Mesothelial cell of epicardium (in vitro differentiated cells): ENCODE measurements at regions not wholly inside any gene's neighbourhood (a gene's known extent, or its start where the extent isn't known, plus 50 kb on each side); places are given as distances from the start of the nearest gene placed in this dataset.
A peak's percentile ranks its signal among the peaks of the same experiment; 100 is the strongest.

Source experiments
- DNase-seq, 2 experiments: peaks; one replicate each; pipeline ENCODE4 v3.0.0; 2021; ENCODE audit warnings: low spot score in 2 of 2; ENCODE audit not compliant: unreplicated experiment in 2 of 2
- H3K27ac Mint-ChIP-seq: 2 replicates; pipeline ENCODE4 v1.8.0; 2021; ENCODE audit warnings: mixed read lengths
- H3K27me3 Mint-ChIP-seq: 2 replicates; pipeline ENCODE4 v1.8.0; 2021; ENCODE audit warnings: low read depth, mixed read lengths
- H3K36me3 Mint-ChIP-seq: 2 replicates; pipeline ENCODE4 v1.8.0; 2021; ENCODE audit warnings: mixed read lengths
- H3K4me1 Mint-ChIP-seq: 2 replicates; pipeline ENCODE4 v1.8.0; 2021; ENCODE audit warnings: mixed read lengths
- H3K4me3 Mint-ChIP-seq: 2 replicates; pipeline ENCODE4 v1.8.0; 2021; ENCODE audit warnings: mild to moderate bottlenecking, moderate library complexity, mixed read lengths
- H3K9me3 Mint-ChIP-seq: 2 replicates; pipeline ENCODE4 v1.8.0; 2021; ENCODE audit warnings: mixed read lengths
- TF ChIP-seq, protein P1 (sequence below): fragments of 200-600 bp; sonication (generic); IDR thresholded peaks from one replicate; pipeline ENCODE4 v1.5.0; 2021; ENCODE audit warnings: antibody characterized with exemption; ENCODE audit not compliant: unreplicated experiment

DNA sequence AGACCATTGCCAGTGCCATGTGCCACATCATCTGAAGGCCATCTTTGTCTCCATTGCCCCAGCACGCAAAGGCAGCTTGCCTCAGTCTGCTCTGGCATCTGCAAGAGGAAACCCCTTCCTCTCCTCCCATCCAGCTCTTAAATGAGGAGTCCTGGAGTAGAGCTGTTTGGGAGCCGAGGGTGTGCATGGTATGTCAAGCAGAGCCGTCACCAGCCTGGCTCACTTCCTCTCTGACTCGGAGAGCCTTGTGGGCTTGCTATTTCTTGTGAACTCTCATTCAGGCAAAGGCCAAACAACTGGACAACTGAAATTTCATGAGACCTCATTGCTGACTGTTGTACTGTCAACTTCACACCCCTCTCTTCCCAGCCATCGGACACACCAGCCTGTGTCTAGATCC lies 143.9 kb downstream of the SIPA1L2 start:
- Mint-ChIP-seq H3K4me3 (no peak overlapping the region), H3K4me1 (peaks cover 18% of the 10 kb centered on the region), H3K27ac (no peak overlapping the region)

DNA sequence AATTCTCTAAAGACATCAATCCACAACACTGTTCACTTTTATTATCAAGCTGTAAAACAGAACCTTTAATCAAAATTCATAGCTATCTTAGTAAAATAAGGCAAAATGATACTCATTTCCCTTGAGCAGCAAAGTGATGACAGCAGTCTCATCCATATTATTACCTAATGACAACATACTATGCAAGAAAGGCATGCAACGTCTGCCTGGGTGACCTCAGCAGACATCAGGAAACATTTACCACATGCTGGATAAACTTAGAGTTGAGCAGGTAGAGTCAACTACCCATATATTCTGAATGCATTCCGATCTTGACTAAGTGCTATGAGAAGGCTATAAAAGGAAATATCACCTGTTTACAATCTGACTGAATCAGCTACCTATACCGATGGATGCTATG lies 145.1 kb downstream of the SIPA1L2 start:
- TF ChIP-seq, protein P1, sequence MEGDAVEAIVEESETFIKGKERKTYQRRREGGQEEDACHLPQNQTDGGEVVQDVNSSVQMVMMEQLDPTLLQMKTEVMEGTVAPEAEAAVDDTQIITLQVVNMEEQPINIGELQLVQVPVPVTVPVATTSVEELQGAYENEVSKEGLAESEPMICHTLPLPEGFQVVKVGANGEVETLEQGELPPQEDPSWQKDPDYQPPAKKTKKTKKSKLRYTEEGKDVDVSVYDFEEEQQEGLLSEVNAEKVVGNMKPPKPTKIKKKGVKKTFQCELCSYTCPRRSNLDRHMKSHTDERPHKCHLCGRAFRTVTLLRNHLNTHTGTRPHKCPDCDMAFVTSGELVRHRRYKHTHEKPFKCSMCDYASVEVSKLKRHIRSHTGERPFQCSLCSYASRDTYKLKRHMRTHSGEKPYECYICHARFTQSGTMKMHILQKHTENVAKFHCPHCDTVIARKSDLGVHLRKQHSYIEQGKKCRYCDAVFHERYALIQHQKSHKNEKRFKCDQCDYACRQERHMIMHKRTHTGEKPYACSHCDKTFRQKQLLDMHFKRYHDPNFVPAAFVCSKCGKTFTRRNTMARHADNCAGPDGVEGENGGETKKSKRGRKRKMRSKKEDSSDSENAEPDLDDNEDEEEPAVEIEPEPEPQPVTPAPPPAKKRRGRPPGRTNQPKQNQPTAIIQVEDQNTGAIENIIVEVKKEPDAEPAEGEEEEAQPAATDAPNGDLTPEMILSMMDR: no peak
- no peak overlapping the region for H3K4me3 Mint-ChIP-seq
- H3K4me1 Mint-ChIP-seq: peaks cover 18% of the 10 kb centered on the region
- peaks cover 31% of the 10 kb centered on the region for H3K36me3 Mint-ChIP-seq
- DNase-seq: no peak
- no peak overlapping the region for H3K27ac Mint-ChIP-seq
- H3K27me3 Mint-ChIP-seq: no peaks in the 10 kb centered on the region
- no peaks in the 10 kb centered on the region for H3K9me3 Mint-ChIP-seq

More for the DNA sequence above, 143.9 kb downstream of the SIPA1L2 start:
- H3K9me3 Mint-ChIP-seq: no peaks in the 10 kb centered on the region
- no peak for DNase-seq
- H3K36me3 Mint-ChIP-seq: peaks cover 39% of the 10 kb centered on the region
- TF ChIP-seq, protein P1: no peak
- H3K27me3 Mint-ChIP-seq: no peaks in the 10 kb centered on the region

DNA sequence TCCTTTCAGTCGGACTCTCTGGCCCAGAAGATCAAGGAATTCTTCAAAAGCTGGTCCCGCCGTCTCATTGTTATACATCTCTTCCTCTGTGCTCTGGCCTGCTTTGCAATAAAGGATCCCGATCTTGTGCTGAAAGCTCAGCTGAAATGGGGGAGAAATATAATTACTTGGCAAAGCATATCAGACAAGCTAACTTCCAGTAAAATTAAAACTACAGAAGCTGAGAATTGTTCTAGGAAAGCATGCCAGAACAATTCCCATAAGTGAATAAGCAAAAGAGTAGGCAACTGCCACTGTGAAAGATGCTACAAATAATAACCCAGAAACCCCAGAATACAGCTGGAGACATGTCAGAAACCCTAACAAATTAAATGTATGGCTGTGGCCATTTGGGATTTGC lies 146.1 kb downstream of the SIPA1L2 start:
- TF ChIP-seq, protein P1: no peak

DNA sequence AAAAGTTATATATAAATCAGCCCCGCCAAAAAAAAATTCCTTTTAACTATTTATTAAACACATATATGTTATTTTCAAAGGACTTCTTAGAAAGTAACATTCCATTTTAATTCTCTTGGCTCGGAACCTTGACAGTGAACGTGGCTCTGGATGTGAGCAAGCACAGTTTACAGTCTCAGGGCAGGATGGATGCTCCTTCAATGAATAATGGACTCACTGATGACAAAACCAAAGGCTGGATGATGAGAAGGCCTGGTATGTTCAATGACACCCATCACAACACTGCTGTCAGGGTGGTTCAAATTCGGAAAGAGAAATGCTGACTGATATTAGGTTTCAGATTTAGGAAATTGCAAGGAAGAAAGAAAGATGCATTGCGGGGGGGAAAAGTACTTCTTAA lies 148.8 kb downstream of the SIPA1L2 start:
- no peak overlapping the region for H3K4me3 Mint-ChIP-seq
- DNase-seq: no peak
- H3K4me1 Mint-ChIP-seq: peaks cover 32% of the 10 kb centered on the region
- TF ChIP-seq, protein P1: no peak
- peaks cover 41% of the 10 kb centered on the region for H3K36me3 Mint-ChIP-seq
- no peaks in the 10 kb centered on the region for H3K9me3 Mint-ChIP-seq
- no peak overlapping the region for H3K27ac Mint-ChIP-seq
- no peaks in the 10 kb centered on the region for H3K27me3 Mint-ChIP-seq

More for the DNA sequence above, 146.1 kb downstream of the SIPA1L2 start:
- Mint-ChIP-seq H3K9me3 (no peaks in the 10 kb centered on the region), H3K36me3 (peaks cover 35% of the 10 kb centered on the region), H3K4me1 (peaks cover 23% of the 10 kb centered on the region), H3K4me3 (no peak overlapping the region), H3K27me3 (no peaks in the 10 kb centered on the region), H3K27ac (no peak overlapping the region)
- DNase-seq: no peak

DNA sequence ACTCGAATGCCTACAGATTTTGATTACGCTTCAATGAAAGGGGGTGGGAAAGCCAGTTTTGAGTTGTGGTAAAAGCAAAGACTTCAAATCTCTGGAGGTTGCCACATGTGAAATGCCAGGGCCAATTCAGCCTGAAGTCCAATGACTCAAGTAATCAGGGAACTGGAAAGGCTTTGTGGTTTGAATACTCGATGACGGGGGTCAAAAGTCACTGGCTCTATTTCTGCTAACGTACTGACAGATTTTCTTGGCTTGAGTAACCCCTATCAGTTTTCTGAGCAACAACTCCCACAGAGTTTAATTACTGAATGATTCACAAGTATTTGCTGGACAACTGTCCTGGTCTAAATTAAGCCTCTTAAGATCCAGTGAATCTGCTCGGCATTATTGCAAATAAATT lies 152.2 kb downstream of the SIPA1L2 start:
- H3K4me1 Mint-ChIP-seq: peaks cover 45% of the 10 kb centered on the region
- H3K9me3 Mint-ChIP-seq: no peaks in the 10 kb centered on the region
- H3K36me3 Mint-ChIP-seq: peaks cover 33% of the 10 kb centered on the region
- H3K27me3 Mint-ChIP-seq: no peaks in the 10 kb centered on the region
- TF ChIP-seq, protein P1: no peak
- peak overlapping the region; percentile 3 for H3K27ac Mint-ChIP-seq
- no peak overlapping the region for H3K4me3 Mint-ChIP-seq
- DNase-seq: no peak

DNA sequence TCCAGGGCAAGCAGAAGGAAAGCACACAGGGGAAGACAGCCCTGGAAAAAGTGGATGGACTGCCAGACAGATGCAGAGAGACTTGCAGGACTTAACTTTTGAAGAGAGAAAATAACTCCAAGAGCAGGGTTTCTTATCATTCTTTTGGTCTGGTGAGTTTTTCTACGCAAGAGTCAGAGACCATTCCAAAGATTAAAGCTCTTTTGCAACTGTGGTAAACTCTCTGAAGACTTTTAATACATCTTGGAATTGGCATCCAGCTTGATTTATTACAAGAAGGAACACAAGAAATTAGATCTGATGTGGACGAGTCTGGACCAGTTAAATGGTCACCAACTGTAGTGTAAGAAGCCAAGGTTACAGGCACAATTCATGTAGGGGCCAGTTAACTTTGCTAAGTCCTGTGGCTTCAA lies 153.4 kb downstream of the SIPA1L2 start:
- Mint-ChIP-seq H3K4me3 (no peak overlapping the region), H3K36me3 (peaks cover 29% of the 10 kb centered on the region), H3K27ac (no peak overlapping the region), H3K9me3 (no peaks in the 10 kb centered on the region), H3K4me1 (peaks cover 53% of the 10 kb centered on the region), H3K27me3 (no peaks in the 10 kb centered on the region)
- DNase-seq: no peak
- TF ChIP-seq, protein P1: no peak
